ENCODE measurements at regions not wholly inside any gene's neighbourhood (a gene's known extent, or its start where the extent isn't known, plus 50 kb on each side); places are given as distances from the start of the nearest gene placed in this dataset.

GRCh38 chr4:174183259-174183658 is 100.2 kb downstream of the FBXO8 start:
- Histone ChIP-seq H3K9ac (ENCODE audit: insufficient read depth in 1 of 2, low read depth in 2 of 2, low read length in 2 of 2) (no peak overlapping the region), H2AFZ (ENCODE audit: low read depth, low read length) (no peak overlapping the region), H3K4me3 (no peak overlapping the region), H3K9me1 (ENCODE audit: control insufficient read depth, insufficient read depth, low read length) (no peaks in the 10 kb centered on the region), H3K27me3 (ENCODE audit: control insufficient read depth in 2 of 2, insufficient read depth in 2 of 2, low read length in 2 of 2) (no peaks in the 10 kb centered on the region), H3K27ac (ENCODE audit: extremely low read depth, low read depth, low read length) (no peak overlapping the region), H3K79me2 (ENCODE audit: control insufficient read depth, insufficient read depth, low read length) (no peaks in the 10 kb centered on the region), H3K36me3 (ENCODE audit: control insufficient read depth, insufficient read depth, low read length) (no peaks in the 10 kb centered on the region), H4K20me1 (replicated peaks; ENCODE audit: control insufficient read depth, insufficient read depth, low read length) (no peaks in the 10 kb centered on the region), H3K9me3 (replicated peaks; ENCODE audit: control insufficient read depth, insufficient read depth, low read depth, low read length) (no peaks in the 10 kb centered on the region), H3K4me2 (ENCODE audit: insufficient read depth, low read length) (no peak overlapping the region), H3K4me1 (replicated peaks in 1 of 2; ENCODE audit: control insufficient read depth in 2 of 2, insufficient read depth in 2 of 2, low read length in 2 of 2) (no peaks in the 10 kb centered on the region)
- ChIA-PET CTCF (ENCODE audit: low intra/inter-chr PET ratio) (no interaction called here), POLR2A (no interaction called here)
- no peak for DNase-seq (ENCODE audit: extremely low read depth in 1 of 4, low spot score in 3 of 4)
- TF ChIP-seq ZMIZ1 (IDR thresholded peaks at IDR 0.05; ENCODE audit: low read depth in 2 of 2, low read length in 2 of 2) (no peak), ASH1L (IDR thresholded peaks at IDR 0.05; ENCODE audit: borderline replicate concordance, low read depth, partially characterized antibody) (no peak), KDM1A (IDR thresholded peaks at IDR 0.05) (no peak)
- ATAC-seq, result no peak
- intact Hi-C loops (cut with micrococcal nuclease) (no loop called here), in situ Hi-C loops (cut with MboI) (no loop called here)
- no TSS peak for BruUV-seq (replicated peaks)
- FAIRE-seq, result no peak

GRCh38 chr4:174181827-174182226 is 101.6 kb downstream of the FBXO8 start:
- no peak for ATAC-seq
- no peak for FAIRE-seq
- CTCF ChIA-PET (ENCODE audit: low intra/inter-chr PET ratio), result no interaction called here
- no peaks in the 10 kb centered on the region for H4K20me1 ChIP-seq (replicated peaks; ENCODE audit: control insufficient read depth, insufficient read depth, low read length)
- no peak overlapping the region for H3K4me2 ChIP-seq (ENCODE audit: insufficient read depth, low read length)
- in situ Hi-C loops (cut with MboI) (no loop called here), intact Hi-C loops (cut with micrococcal nuclease) (no loop called here)
- no peak overlapping the region for H2AFZ ChIP-seq (ENCODE audit: low read depth, low read length)
- H3K9me1 ChIP-seq (ENCODE audit: control insufficient read depth, insufficient read depth, low read length), result no peaks in the 10 kb centered on the region
- no peaks in the 10 kb centered on the region for H3K9me3 ChIP-seq (replicated peaks; ENCODE audit: control insufficient read depth, insufficient read depth, low read depth, low read length)
- POLR2A ChIA-PET, result no interaction called here
- no peak overlapping the region for H3K9ac ChIP-seq (ENCODE audit: insufficient read depth in 1 of 2, low read depth in 2 of 2, low read length in 2 of 2)
- H3K4me3 ChIP-seq, result no peak overlapping the region
- DNase-seq (ENCODE audit: extremely low read depth in 1 of 4, low spot score in 3 of 4), result no peak
- no peaks in the 10 kb centered on the region for H3K27me3 ChIP-seq (ENCODE audit: control insufficient read depth in 2 of 2, insufficient read depth in 2 of 2, low read length in 2 of 2)
- no TSS peak for BruUV-seq (replicated peaks)
- H3K36me3 ChIP-seq (ENCODE audit: control insufficient read depth, insufficient read depth, low read length), result no peaks in the 10 kb centered on the region
- H3K4me1 ChIP-seq (replicated peaks in 1 of 2; ENCODE audit: control insufficient read depth in 2 of 2, insufficient read depth in 2 of 2, low read length in 2 of 2), result no peaks in the 10 kb centered on the region
- H3K79me2 ChIP-seq (ENCODE audit: control insufficient read depth, insufficient read depth, low read length), result no peaks in the 10 kb centered on the region
- H3K27ac ChIP-seq (ENCODE audit: extremely low read depth, low read depth, low read length), result no peak overlapping the region
- no peak for TF ChIP-seq NBN (IDR thresholded peaks at IDR 0.05; ENCODE audit: low read depth)
- no peak for TF ChIP-seq JUND (IDR thresholded peaks at IDR 0.05; ENCODE audit: borderline replicate concordance, low read depth, low read length)
- no peak for TF ChIP-seq JUND (tag; IDR thresholded peaks at IDR 0.05; ENCODE audit: borderline replicate concordance, low read depth, low read length)
- no peak for TF ChIP-seq THAP7 (CRISPR knock-in tag; IDR thresholded peaks at IDR 0.05)
- no peak for TF ChIP-seq ESRRB (CRISPR knock-in tag; IDR thresholded peaks at IDR 0.05; ENCODE audit: borderline replicate concordance)
- no peak for TF ChIP-seq POLR2AphosphoS5 (IDR thresholded peaks at IDR 0.05; ENCODE audit: control insufficient read depth, insufficient read depth, low read depth, low read length)
- TF ChIP-seq ZBTB34 (CRISPR knock-in tag; IDR thresholded peaks at IDR 0.05), result no peak

Measured in K562 (cell line).